KG1 (cell line): ENCODE measurements at regions not wholly inside any gene's neighbourhood (a gene's known extent, or its start where the extent isn't known, plus 50 kb on each side); places are given as distances from the start of the nearest gene placed in this dataset.

Experiments
- DNase-seq: peaks from one replicate; lab custom pipeline; 2025; lab: John Stamatoyannopoulos, UW

GRCh38 chr19:31160336-31160926 lies 188.8 kb downstream of the TSHZ3 start:
- no peak for DNase-seq

GRCh38 chr19:31154021-31154420 lies 195.2 kb downstream of the TSHZ3 start:
- no peak for DNase-seq

DNA sequence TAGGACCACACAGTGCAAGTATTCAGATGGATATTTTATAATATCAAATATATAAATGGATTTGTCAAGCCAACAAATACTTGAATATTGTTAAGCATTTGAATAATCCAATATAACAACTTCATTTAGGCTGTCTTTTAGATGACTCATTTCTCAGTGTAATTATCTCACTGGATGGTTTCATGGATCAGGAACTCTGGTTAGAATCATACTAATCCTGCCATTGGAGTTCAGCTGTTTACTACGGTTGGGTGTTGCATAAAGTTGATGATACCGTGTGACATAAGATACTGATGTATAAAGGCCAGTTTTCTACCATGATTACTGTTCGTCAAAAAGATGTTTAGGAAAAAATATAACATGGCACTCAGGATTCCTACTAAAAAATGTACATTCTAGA lies 196.3 kb downstream of the TSHZ3 start:
- no peak for DNase-seq

GRCh38 chr19:31149441-31149941 lies 199.7 kb downstream of the TSHZ3 start:
- DNase-seq, result no peak

- no peak for DNase-seq
These were observed 200.6 kb downstream of the TSHZ3 start for GRCh38 chr19:31148671-31149070.

- no peak for DNase-seq
These were observed 202.0 kb downstream of the TSHZ3 start for GRCh38 chr19:31147234-31147633.

- no peak for DNase-seq
These were observed 202.6 kb downstream of the TSHZ3 start for GRCh38 chr19:31146546-31147183.

DNA sequence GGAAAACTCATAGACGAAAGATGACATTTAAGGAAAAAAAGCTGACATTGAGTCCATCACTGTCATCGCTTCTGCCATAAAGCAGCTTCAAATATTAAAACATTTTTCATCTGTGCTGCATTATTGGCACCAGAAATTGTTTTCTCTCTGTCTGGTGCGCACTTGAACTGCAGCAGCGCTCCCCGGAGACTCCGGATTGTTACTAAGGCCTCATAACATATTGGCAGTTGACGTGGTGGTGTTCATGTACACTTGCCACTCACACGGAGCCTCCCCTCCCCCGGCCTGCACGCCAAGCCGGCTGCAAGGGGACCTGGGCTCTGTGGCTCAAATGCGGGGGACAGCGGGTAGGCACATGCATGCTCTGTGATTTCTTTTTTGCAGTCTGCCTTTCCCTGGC lies 203.2 kb downstream of the TSHZ3 start:
- no peak for DNase-seq

GRCh38 chr19:31145007-31145406 lies 204.2 kb downstream of the TSHZ3 start:
- DNase-seq, result no peak

DNA sequence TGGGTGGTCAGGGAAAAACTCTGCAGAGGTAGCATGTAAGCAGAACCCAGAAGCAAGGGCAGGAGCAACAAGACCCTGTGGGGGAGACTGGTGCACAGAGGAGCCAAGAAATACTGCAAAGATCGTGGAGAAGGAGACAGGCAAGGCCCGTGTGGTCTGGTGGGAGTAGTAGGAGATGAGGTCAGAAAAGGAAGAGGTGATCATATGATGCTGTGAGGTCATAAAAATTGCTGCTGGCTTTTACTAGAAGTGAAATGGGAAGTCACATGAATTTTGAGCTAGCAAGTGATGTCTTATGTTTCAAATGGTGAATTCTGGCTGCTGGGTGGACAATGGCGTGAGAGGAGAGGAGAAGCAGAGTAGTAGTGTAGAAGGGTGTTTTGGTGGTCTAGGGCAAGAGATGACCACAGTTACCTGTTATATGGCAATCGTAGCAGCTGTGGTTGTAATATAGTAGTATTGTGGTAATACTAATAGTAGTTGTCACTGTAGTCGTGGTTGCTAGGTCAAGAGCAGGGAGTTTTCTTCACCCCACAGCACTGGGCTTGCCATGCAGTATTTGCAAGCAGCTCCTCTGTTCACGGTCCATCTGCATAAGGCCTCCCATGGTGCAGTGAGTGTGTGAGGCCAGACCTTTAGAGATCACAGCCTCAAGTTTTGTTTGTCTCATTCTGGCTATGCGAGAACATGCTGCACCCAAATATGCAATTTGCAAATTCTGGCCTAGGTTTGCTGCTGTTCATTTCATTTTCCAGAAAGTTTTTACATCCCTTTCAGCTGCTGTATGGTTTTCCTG lies 205.0 kb downstream of the TSHZ3 start:
- no peak for DNase-seq

DNA sequence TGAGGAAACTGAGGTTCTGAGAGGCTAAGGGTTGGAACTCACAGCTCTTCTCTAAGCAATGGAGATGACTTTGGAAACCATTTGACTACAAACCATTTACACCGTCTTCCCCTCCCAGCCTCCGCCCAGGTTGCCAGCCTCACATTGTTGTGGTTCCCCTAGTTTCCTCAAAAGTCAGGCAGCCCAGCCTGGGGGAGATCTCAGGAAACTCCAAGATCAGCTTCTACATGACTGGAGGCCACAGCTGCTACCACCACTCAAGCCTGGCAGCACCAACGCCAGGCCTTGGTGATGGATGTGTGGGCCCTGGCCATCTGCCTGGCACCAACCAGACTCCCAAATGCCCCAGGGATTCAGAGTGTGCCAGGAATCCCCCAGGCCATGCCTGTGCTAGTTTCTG lies 207.9 kb downstream of the TSHZ3 start:
- DNase-seq, result no peak

DNA sequence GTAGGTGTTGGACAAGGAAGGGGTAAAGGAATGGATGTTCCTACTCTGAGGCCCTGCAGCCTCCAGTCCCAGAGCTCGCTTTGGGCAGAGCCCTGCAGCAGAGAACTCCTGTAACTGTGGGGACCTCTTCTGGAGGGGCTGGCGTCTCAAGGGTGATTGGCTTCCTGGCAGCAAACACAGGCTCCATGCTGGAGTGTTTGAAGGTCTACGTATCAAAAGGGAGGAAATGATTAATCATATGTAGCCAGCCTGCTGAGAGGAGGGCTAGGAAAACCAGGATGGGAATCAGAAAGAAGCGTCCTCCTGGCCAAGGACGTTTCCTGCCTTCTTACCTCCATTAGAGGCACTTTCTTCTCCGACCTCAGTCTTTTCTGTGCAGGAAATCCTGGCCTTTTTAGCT lies 208.5 kb downstream of the TSHZ3 start:
- no peak for DNase-seq

DNA sequence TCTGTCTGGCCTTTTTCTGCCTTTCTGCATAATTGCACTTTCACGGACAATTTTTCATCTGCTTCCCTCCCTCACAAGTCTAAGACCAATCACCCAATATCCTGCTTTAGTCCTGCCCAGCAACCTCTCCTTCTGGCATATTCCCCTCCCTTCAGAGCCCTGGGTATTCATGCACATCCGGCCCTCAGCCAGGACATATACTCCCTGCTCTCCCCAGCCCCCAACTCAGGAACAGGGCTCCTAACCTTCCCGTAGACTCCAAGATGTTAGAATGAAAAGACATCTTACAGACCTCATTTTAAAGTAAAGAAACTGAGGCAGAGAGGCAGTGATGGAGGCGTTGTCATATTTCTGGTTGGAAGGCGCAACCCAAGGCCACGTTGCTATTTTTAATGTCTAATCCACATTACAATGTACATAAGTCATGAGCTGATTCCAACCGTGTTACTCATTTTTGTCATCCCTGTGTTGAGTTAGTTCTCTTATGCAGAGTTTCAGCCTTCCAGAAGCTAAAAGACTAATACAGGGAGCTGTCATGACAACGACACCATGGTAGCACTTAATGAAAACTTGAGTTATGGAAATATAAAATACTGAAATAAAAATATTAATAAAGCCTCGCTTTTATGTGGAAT lies 209.2 kb downstream of the TSHZ3 start:
- no peak for DNase-seq

DNA sequence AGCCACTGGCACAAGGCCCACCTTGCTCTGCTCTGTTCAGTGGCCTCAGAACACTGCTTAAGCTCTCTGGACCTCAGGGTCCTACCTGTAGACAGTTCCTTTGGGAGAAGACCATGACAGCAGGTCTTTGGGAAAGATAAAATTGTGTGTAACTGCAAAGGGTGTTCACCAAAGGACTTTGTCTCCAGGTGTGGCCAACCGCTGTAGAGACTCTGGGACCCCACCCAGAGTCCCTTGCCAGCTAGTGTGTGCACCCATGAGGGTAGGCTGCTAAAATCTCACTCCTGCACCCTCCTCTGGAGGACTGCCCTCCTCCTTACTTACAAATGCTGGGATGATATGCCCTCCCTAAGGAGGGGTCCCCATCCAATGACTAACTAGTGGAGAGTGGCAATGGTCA lies 211.2 kb downstream of the TSHZ3 start:
- no peak for DNase-seq

- DNase-seq, result no peak
These were observed 213.4 kb downstream of the TSHZ3 start for GRCh38 chr19:31135841-31136240.

DNA sequence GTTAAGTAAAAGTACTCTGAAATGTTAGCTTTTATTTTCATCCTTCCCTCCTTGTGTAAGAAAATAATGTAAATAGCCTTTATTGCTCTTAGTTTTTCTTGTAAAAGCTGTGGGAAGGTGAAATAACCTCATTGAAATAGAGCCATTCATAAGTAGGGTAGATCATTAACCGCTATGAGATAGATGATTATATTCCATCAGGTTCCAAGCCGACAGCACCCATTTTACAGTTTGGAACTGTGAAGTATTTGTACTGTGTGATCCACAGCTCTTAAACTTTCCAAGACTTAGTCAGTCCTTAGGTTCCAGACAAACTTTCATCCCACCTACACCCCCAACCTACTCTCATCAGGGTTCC lies 216.5 kb downstream of the TSHZ3 start:
- no peak for DNase-seq

GRCh38 chr19:31128291-31128690 lies 220.9 kb downstream of the TSHZ3 start:
- no peak for DNase-seq

- DNase-seq, result no peak
These were observed 221.9 kb downstream of the TSHZ3 start for GRCh38 chr19:31127134-31127967.

GRCh38 chr19:31126236-31126635 lies 223.0 kb downstream of the TSHZ3 start:
- DNase-seq, result no peak

- no peak for DNase-seq
These were observed 224.2 kb downstream of the TSHZ3 start for GRCh38 chr19:31125071-31125470.

DNA sequence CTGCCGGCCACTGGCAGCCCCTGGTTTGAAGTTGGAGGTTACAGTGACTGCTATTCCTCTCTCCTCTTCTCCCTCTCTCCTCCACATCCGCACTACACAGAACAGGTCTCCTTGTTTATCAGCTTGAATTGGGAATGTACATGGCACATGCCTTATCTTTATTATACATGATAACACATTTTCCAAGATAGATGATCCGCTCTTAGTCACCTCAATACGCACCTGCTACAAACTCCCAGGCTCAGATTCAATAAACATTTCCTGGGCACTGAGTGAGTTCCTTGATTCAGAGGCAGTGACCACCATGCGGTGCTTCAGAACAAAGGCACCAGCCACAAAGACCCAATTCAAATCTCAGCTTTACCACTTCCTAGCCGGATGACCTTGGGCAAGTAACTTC lies 227.7 kb downstream of the TSHZ3 start:
- DNase-seq, result no peak

GRCh38 chr19:31120952-31121351 lies 228.3 kb downstream of the TSHZ3 start:
- DNase-seq, result no peak
